Lung (tissue), 11 donors: ENCODE measurements at regions not wholly inside any gene's neighbourhood (a gene's known extent, or its start where the extent isn't known, plus 50 kb on each side); places are given as distances from the start of the nearest gene placed in this dataset.

ENCODE experiments used
- ATAC-seq: fragments of 200-7000 bp; cut with Tn5 transposase; one replicate; pipeline ENCODE4 v1.9.1; 2020; ENCODE audit warnings: moderate number of reproducible peaks; ENCODE audit not compliant: insufficient read depth, low FRiP score
- DNase-seq, 3 donors: peaks; one replicate each; pipeline ENCODE4 v3.0.0-alpha.2; 2013 to 2017
- H3K27ac ChIP-seq, 2 donors: one replicate each; pipeline ENCODE4 v1.5.1; 2013; ENCODE audit warnings: mild to moderate bottlenecking in 2 of 2, moderate library complexity in 2 of 2, control low read depth in 1 of 2, inconsistent platforms in 1 of 2, low read depth in 1 of 2, low read length in 1 of 2
- H3K27me3 ChIP-seq, 3 donors: one replicate each; pipeline ENCODE4 v1.5.1; 2013; ENCODE audit warnings: low read length in 2 of 3; ENCODE audit not compliant: control insufficient read depth in 3 of 3, insufficient read depth in 3 of 3
- H3K36me3 ChIP-seq, 4 donors: one replicate each; pipeline ENCODE4 v1.5.1; 2013; ENCODE audit warnings: low read length in 4 of 4, mild to moderate bottlenecking in 1 of 4, moderate library complexity in 1 of 4; ENCODE audit not compliant: control insufficient read depth in 4 of 4, insufficient read depth in 4 of 4
- H3K4me1 ChIP-seq, 5 donors: one replicate each; pipeline ENCODE4 v1.5.1; 2013; ENCODE audit warnings: low read length in 5 of 5, mild to moderate bottlenecking in 2 of 5, moderate library complexity in 1 of 5; ENCODE audit not compliant: control insufficient read depth in 5 of 5, insufficient read depth in 5 of 5
- H3K4me3 ChIP-seq: one replicate; pipeline ENCODE4 v1.5.1; 2013; ENCODE audit warnings: mild to moderate bottlenecking, control low read depth, moderate library complexity
- H3K9ac ChIP-seq, 2 donors: one replicate each; pipeline ENCODE4 v1.5.1; 2013; ENCODE audit warnings: low read length in 2 of 2, control low read depth in 1 of 2; ENCODE audit not compliant: insufficient read depth in 1 of 2
- H3K9me3 ChIP-seq, 4 donors: one replicate each; pipeline ENCODE4 v1.5.1; 2013; ENCODE audit warnings: low read length in 3 of 4, mild to moderate bottlenecking in 1 of 4, moderate library complexity in 1 of 4; ENCODE audit not compliant: control insufficient read depth in 4 of 4, insufficient read depth in 3 of 4
- WGBS, 2 donors: extraction: QIAGEN DNeasy Blood & Tissue Kit; methylation state at CpG; one replicate each; pipeline ENCODE4 v1.1.7; 2013; 5-methylcytosine and 5-hydroxymethylcytosine counted together
- TF ChIP-seq, protein P1 (sequence below): IDR thresholded peaks from 2 replicates; pipeline ENCODE4 v1.5.1; 2012; ENCODE audit warnings: mild to moderate bottlenecking; ENCODE audit errors: control extremely low read depth, extremely low read depth
- donor health status: control.
- donor health status: control.
- donor health status: Bipolar disorder and iron deficiency.
- donor health status: healthy.
- donor health status: DM: yes; HTN: yes; CAD: no.

DNA sequence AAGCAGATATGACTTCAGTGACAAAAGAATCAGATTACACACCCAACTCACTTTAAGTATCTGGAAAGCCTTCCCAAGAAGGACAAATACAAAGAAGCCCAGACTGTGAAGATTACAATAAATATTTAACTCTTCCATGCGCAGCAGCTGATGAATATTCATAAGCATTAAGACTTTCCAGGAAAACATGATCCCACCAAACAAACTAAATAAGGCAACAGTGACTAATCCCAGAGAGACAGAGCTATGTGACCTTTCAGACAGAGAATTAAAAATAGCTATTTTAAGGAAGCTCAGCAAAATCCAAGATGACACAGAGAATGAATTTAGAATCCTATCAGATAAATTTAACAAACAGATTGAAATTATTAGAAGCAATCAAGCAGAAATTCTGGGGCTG lies 108.2 kb upstream of the UBE2E3 start:
- 87 to 91% methylated on average over 1 of the region's 1 CpG for WGBS, 2 donors
- Histone ChIP-seq H3K27ac (no peak overlapping the region), H3K9ac (no peak overlapping the region), H3K27me3 (no peaks in the 10 kb centered on the region), H3K4me3 (no peak overlapping the region), H3K4me1 (no peaks in the 10 kb centered on the region), H3K9me3 (peaks cover 0 to 9% (median 0%) of the 10 kb centered on the region in 4 donors), H3K36me3 (no peaks in the 10 kb centered on the region)
- TF ChIP-seq, protein P1, sequence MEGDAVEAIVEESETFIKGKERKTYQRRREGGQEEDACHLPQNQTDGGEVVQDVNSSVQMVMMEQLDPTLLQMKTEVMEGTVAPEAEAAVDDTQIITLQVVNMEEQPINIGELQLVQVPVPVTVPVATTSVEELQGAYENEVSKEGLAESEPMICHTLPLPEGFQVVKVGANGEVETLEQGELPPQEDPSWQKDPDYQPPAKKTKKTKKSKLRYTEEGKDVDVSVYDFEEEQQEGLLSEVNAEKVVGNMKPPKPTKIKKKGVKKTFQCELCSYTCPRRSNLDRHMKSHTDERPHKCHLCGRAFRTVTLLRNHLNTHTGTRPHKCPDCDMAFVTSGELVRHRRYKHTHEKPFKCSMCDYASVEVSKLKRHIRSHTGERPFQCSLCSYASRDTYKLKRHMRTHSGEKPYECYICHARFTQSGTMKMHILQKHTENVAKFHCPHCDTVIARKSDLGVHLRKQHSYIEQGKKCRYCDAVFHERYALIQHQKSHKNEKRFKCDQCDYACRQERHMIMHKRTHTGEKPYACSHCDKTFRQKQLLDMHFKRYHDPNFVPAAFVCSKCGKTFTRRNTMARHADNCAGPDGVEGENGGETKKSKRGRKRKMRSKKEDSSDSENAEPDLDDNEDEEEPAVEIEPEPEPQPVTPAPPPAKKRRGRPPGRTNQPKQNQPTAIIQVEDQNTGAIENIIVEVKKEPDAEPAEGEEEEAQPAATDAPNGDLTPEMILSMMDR: no peak
- ATAC-seq: no peak
- DNase-seq: no peak

- Histone ChIP-seq H3K4me3 (no peak overlapping the region), H3K27me3 (no peaks in the 10 kb centered on the region), H3K9me3 (peaks cover 0 to 9% (median 0%) of the 10 kb centered on the region in 4 donors), H3K4me1 (no peaks in the 10 kb centered on the region), H3K27ac (no peak overlapping the region), H3K36me3 (no peaks in the 10 kb centered on the region), H3K9ac (no peak overlapping the region)
- 65 to 75% methylated on average over 4 of the region's 4 CpGs for WGBS, 2 donors
- DNase-seq: no peak
- no peak for ATAC-seq
- TF ChIP-seq, protein P1: no peak
Measured at GRCh38 chr2:180871649-180872048, 108.8 kb upstream of the UBE2E3 start.

DNA sequence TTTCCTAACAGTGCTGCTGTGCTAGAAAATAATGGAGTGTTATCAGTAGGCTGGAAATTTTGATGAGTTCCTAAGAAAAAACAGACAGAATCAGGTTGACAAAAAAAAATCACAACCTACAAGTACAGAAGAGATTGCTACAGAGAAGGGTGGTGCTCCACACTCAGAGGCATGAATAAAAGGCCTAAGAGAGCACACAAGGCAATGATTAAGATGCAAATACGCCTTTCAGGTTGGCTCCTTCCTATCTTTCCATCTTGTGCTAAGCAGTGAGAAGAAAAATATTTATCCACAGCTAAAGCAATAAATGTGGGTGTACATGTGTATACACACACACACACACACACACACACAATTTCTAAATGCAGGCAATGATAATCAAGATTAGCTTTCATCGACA lies 130.6 kb upstream of the UBE2E3 start:
- peaks cover 0 to 8% (median 0%) of the 10 kb centered on the region in 5 donors for H3K4me1 ChIP-seq
- TF ChIP-seq, protein P1: no peak
- H3K4me3 ChIP-seq: no peak overlapping the region
- H3K27me3 ChIP-seq: no peaks in the 10 kb centered on the region
- no peaks in the 10 kb centered on the region for H3K9me3 ChIP-seq
- H3K27ac ChIP-seq: no peak overlapping the region
- whole genome bisulfite sequencing, 2 donors: 95 to 96% methylated on average over 2 of the region's 2 CpGs
- H3K36me3 ChIP-seq: no peaks in the 10 kb centered on the region
- H3K9ac ChIP-seq: no peak overlapping the region
- DNase-seq (no peak), ATAC-seq (no peak)

GRCh38 chr2:180848393-180848792 lies 132.0 kb upstream of the UBE2E3 start:
- Histone ChIP-seq H3K9ac (no peak overlapping the region), H3K27me3 (peaks cover 0 to 5% (median 0%) of the 10 kb centered on the region in 3 donors), H3K27ac (no peak overlapping the region), H3K4me3 (no peak overlapping the region), H3K9me3 (no peaks in the 10 kb centered on the region), H3K36me3 (no peaks in the 10 kb centered on the region), H3K4me1 (peaks cover 0 to 8% (median 0%) of the 10 kb centered on the region in 5 donors)
- DNase-seq: no peak
- ATAC-seq: no peak
- TF ChIP-seq, protein P1: no peak
